RWPE2 (cell line): ENCODE measurements at regions not wholly inside any gene's neighbourhood (a gene's known extent, or its start where the extent isn't known, plus 50 kb on each side); places are given as distances from the start of the nearest gene placed in this dataset.

ENCODE experiments used
- ATAC-seq: fragments of 200-7000 bp; cut with Tn5 transposase; 3 replicates; pipeline ENCODE4 v1.9.1; 2021; ENCODE audit warnings: low read depth
- DNase-seq: peaks from one replicate; pipeline ENCODE4 v3.0.0-alpha.2; 2020; ENCODE audit warnings: low spot score
- H3K27ac ChIP-seq: fragments of 450-650 bp; 2 replicates; pipeline ENCODE4 v1.5.1; 2017; ENCODE audit warnings: mild to moderate bottlenecking; ENCODE audit not compliant: poor library complexity, severe bottlenecking
- H3K27me3 ChIP-seq: fragments of 250-450 bp; sonication (Bioruptor Pico); 2 replicates; pipeline ENCODE4 v1.5.1; 2021; ENCODE audit warnings: mild to moderate bottlenecking, moderate library complexity; ENCODE audit not compliant: insufficient read depth, poor library complexity, severe bottlenecking
- H3K36me3 ChIP-seq: fragments of 250-450 bp; sonication (Bioruptor Pico); 2 replicates; pipeline ENCODE4 v1.5.1; 2020; ENCODE audit warnings: low read depth, mild to moderate bottlenecking, moderate library complexity
- H3K4me1 ChIP-seq: fragments of 250-450 bp; sonication (Bioruptor Pico); 2 replicates; pipeline ENCODE4 v1.5.1; 2021; ENCODE audit warnings: mild to moderate bottlenecking, moderate library complexity; ENCODE audit not compliant: insufficient read depth, poor library complexity, severe bottlenecking
- H3K4me3 ChIP-seq: fragments of 250-450 bp; sonication (Bioruptor Pico); 2 replicates; pipeline ENCODE4 v1.5.1; 2021; ENCODE audit warnings: mild to moderate bottlenecking, moderate library complexity; ENCODE audit not compliant: severe bottlenecking
- H3K9me3 ChIP-seq: fragments of 250-450 bp; sonication (Bioruptor Pico); 2 replicates; pipeline ENCODE4 v1.5.1; 2021; ENCODE audit warnings: mild to moderate bottlenecking, moderate library complexity; ENCODE audit not compliant: severe bottlenecking
- CTCF ChIP-seq: fragments of 450-650 bp; IDR thresholded peaks from one replicate; pipeline ENCODE4 v1.5.1; 2017; ENCODE audit warnings: mild to moderate bottlenecking, moderate library complexity; ENCODE audit not compliant: poor library complexity, severe bottlenecking

- ATAC-seq: no peak
- no peak overlapping the region for H3K4me3 ChIP-seq
- H3K27ac ChIP-seq: no peak overlapping the region
- no peaks in the 10 kb centered on the region for H3K27me3 ChIP-seq
- DNase-seq: no peak
- no peaks in the 10 kb centered on the region for H3K36me3 ChIP-seq
- H3K9me3 ChIP-seq: no peaks in the 10 kb centered on the region
- H3K4me1 ChIP-seq: peaks cover 11% of the 10 kb centered on the region
- TF ChIP-seq CTCF: no peak
Measured at GRCh38 chr7:19574131-19574530, 134.7 kb downstream of the POLR1F start.

- Histone ChIP-seq H3K27me3 (no peaks in the 10 kb centered on the region), H3K4me1 (peaks cover 11% of the 10 kb centered on the region), H3K27ac (no peak overlapping the region), H3K9me3 (no peaks in the 10 kb centered on the region), H3K36me3 (no peaks in the 10 kb centered on the region), H3K4me3 (no peak overlapping the region)
- ATAC-seq: no peak
- no peak for DNase-seq
- TF ChIP-seq CTCF: no peak
Measured at GRCh38 chr7:19572566-19572965, 136.3 kb downstream of the POLR1F start.

- TF ChIP-seq CTCF: no peak
- Histone ChIP-seq H3K27me3 (no peaks in the 10 kb centered on the region), H3K36me3 (no peaks in the 10 kb centered on the region), H3K27ac (no peak overlapping the region), H3K9me3 (no peaks in the 10 kb centered on the region), H3K4me1 (no peaks in the 10 kb centered on the region), H3K4me3 (no peak overlapping the region)
- DNase-seq: no peak
- ATAC-seq: no peak
Measured at GRCh38 chr7:19567011-19567410, 141.8 kb downstream of the POLR1F start.

- Histone ChIP-seq H3K4me3 (no peak overlapping the region), H3K27ac (no peak overlapping the region), H3K27me3 (no peaks in the 10 kb centered on the region), H3K4me1 (peaks cover 11% of the 10 kb centered on the region), H3K9me3 (no peaks in the 10 kb centered on the region), H3K36me3 (no peaks in the 10 kb centered on the region)
- DNase-seq (no peak), ATAC-seq (no peak)
- no peak for TF ChIP-seq CTCF
Measured at GRCh38 chr7:19565602-19566001, 143.2 kb downstream of the POLR1F start.

- Histone ChIP-seq H3K9me3 (peaks cover 2% of the 10 kb centered on the region), H3K4me1 (peaks cover 43% of the 10 kb centered on the region), H3K27ac (peak overlapping the region; percentile 91), H3K36me3 (no peaks in the 10 kb centered on the region), H3K4me3 (no peak overlapping the region), H3K27me3 (no peaks in the 10 kb centered on the region)
- no peak for TF ChIP-seq CTCF
- no peak for DNase-seq
- peak; percentile 34; the same call in 2 of the 3 replicates for ATAC-seq
Measured at GRCh38 chr7:19561121-19561805, 147.6 kb downstream of the POLR1F start.
